GM18511 (cell line): ENCODE measurements at regions not wholly inside any gene's neighbourhood (a gene's known extent, or its start where the extent isn't known, plus 50 kb on each side); places are given as distances from the start of the nearest gene placed in this dataset.
"Not testable (repeated sequence)": the region's sequence is repeated elsewhere in the genome, so short reads cannot be mapped to it uniquely, and the experiment has no call there.

Experiments used
- ATAC-seq: cut with Tn5 transposase; IDR thresholded peaks from one replicate; pipeline ENCODE4 v1.9.1; 2021; ENCODE audit warnings: mild to moderate bottlenecking, moderate library complexity; ENCODE audit not compliant: unreplicated experiment

GRCh38 chr6:33896391-33897188 lies 92.8 kb upstream of the MLN start:
- no peak for ATAC-seq

GRCh38 chr6:33895988-33896387 lies 92.2 kb upstream of the MLN start:
- ATAC-seq, result no peak

DNA sequence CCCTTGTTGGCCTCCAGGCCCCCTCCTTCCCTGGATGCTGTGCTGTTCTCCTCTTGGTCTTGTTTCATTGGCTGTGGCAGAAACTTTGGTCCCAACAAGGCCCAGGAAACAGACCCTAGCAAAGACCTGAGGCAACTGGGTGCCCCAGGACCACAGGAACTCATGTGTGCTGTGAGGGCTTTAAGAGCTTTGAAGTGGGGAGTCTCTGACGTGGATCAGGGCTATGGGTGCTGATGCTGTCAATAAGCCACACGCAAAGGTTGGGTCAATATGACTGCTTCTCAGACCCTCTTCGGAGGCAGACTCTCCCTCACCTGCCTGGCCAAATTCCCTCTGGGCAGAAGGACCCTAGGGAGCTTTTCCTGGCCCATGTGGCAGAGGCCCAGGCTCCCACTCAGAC lies 91.5 kb upstream of the MLN start:
- no peak for ATAC-seq

DNA sequence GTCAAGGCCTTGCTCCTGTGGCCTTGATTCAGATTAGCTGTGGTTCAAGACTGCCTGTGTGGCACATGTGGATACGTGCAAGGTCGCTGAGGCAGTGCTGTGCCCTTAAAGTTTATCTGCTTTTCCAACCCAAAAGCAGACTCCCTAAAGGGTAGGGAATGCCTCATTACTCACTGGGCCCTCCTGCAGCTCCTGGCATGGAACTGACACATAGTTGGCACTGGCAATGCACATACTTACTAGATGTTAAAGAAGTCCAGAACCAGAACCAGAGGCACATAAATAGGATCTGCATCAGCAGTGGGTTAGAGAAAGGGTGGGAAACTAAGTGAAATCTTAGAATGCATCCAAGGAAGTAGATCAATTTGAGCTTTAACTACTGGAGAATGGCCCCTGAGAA lies 90.6 kb upstream of the MLN start:
- no peak for ATAC-seq

GRCh38 chr6:33892581-33893346 lies 89.0 kb upstream of the MLN start:
- no peak for ATAC-seq

DNA sequence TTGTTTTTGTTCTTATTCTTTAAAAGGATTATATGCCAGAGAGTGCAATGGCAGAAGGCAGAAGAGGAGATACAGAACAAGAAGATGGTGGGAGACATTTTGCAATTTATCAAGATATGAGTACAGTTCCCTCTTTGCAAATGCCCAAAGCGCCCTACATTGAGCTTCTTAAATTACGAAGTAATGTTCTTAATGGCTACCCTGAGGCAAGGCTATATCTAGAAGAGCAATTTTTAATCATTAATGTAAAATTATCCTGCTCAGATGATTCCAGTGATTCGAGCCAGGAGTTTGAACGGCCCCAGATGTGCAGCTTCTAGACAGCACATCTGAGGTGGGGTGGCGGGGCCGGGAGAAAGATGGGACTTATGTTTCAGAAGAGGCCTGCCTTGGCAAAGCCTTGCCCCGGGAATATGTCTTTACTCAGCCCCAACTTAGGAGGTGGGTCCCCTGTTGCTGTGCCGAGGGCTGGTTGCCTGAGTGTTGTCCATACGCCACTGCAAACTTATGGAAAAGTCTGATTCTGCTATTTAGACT lies 84.9 kb upstream of the MLN start:
- ATAC-seq, result no peak

GRCh38 chr6:33888183-33888582 lies 84.4 kb upstream of the MLN start:
- ATAC-seq, result no peak

- ATAC-seq, result no peak
These were observed 82.9 kb upstream of the MLN start for GRCh38 chr6:33886673-33887144.

GRCh38 chr6:33885132-33886057 lies 81.6 kb upstream of the MLN start:
- ATAC-seq, result no peak

GRCh38 chr6:33883621-33884020 lies 79.8 kb upstream of the MLN start:
- ATAC-seq, result not testable (repeated sequence)

DNA sequence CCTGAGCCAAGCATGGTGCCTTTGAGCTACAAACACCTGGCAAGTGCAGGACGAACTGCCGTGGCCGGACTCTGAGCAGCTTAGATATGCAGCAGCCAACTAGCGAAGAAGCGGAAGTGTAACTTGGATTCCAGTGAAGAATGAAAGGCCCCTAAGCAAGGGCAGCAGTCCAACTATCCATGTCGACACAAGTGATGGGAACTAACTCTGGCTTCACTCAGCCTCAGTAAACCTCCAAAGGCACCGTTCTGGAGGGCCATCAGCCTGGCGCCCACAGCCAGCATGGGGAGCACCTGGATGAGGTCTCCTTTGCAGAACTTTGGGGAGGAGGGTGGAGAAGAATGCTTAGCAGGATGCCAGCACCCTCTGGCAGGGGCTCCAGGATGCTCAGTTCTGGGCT lies 78.4 kb upstream of the MLN start:
- ATAC-seq, result no peak

GRCh38 chr6:33880766-33881165 lies 77.0 kb upstream of the MLN start:
- no peak for ATAC-seq

GRCh38 chr6:33880104-33880678 lies 76.4 kb upstream of the MLN start:
- ATAC-seq, result no peak

DNA sequence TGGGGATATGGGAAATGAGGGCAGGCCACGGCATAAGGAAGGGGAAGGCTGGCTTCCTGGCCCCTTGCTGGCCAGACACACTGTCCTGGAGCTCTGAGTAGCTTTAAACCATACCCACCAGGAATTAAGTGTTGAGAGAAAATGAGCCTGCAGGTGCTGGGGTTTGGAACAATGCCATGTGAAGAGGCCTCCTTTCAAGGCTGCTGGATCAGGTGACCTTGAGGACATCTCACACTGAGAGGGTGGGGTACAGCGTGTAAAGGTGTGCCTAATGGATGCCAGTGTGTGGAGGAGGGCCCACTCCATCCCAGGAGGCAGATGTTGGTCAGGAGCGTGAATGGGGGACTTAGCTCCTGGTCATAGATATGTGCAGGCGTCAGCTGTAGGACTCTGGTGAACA lies 74.8 kb upstream of the MLN start:
- ATAC-seq, result no peak

GRCh38 chr6:33877982-33878535 lies 74.3 kb upstream of the MLN start:
- ATAC-seq, result no peak

GRCh38 chr6:33875696-33876095 lies 71.9 kb upstream of the MLN start:
- no peak for ATAC-seq

- no peak for ATAC-seq
These were observed 71.4 kb upstream of the MLN start for GRCh38 chr6:33875141-33875581.

GRCh38 chr6:33874136-33874760 lies 70.4 kb upstream of the MLN start:
- ATAC-seq, result no peak

DNA sequence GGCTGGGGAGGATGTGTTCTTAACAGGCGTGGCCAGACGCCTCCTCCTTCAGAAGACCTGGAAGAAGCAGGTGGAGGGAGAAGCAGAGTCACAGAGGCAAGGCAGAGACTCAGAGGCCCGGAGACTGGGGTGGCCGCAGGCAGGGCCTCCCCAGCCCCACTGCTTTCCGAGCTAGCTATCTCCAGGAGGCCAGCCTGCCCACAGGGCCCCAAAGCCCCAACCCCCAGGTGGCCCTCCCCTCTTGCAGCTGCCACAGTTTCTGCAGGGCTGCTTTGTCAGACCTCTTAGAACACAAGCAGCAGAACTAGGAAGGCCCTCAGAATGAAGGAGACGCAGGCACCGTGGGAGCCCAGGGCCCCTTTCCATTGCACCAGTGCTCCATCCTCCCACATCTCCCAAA lies 69.0 kb upstream of the MLN start:
- no peak for ATAC-seq
